ENCODE measurements at regions not wholly inside any gene's neighbourhood (a gene's known extent, or its start where the extent isn't known, plus 50 kb on each side); places are given as distances from the start of the nearest gene placed in this dataset.

DNA sequence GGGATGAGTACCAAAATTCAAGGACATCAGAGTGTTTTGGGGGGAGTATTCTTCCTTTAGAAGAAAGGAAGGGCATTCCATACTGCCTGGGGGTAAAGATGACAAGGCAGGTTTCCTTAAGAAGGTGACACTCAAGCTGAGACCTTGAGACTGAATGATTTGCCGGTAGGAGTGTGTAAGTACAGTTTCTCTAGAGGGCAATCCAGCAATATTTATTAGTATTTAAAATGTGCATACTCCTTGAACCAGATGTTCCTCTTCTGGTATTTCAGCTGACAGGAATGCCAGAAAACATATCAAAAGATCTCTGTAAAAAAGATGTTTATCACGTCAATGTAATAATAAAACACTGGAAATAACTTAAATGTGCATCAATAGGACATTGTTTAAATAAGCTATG is 106.4 kb upstream of the TMCC3 start:
- Histone ChIP-seq H3K4me1 (ENCODE audit: low read depth) (no peaks in the 10 kb centered on the region), H3K4me3 (no peak overlapping the region), H3K36me3 (ENCODE audit: low read depth) (no peaks in the 10 kb centered on the region), H3K9me3 (no peaks in the 10 kb centered on the region)
- TF ChIP-seq CTCF (IDR thresholded peaks at IDR 0.05): no peak
- no peak for ATAC-seq
- no peak for DNase-seq
- intact Hi-C loops (cut with DNase I, micrococcal nuclease): no loop called here

DNA sequence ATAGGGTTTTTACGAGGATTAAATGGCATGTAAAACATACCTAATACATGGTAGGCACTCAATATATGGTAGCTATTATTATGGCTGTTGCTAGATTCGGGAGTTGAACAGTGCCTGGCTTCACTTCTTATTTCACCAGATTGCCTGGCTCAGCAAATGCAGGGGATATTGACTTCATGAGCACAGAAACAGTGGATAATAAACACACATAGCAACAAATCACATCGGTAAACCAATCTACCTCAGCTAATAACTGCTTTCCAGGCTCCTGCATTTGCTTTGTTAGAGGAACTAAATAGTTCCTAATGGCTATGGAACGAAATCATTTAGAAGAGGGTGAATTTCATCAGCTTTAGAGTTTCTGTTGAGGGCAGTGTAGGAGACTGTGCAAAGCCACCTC is 105.2 kb upstream of the TMCC3 start:
- H3K4me1 ChIP-seq (ENCODE audit: low read depth): no peaks in the 10 kb centered on the region
- no peaks in the 10 kb centered on the region for H3K36me3 ChIP-seq (ENCODE audit: low read depth)
- no peaks in the 10 kb centered on the region for H3K9me3 ChIP-seq
- TF ChIP-seq CTCF (IDR thresholded peaks at IDR 0.05): no peak
- intact Hi-C loops (cut with DNase I, micrococcal nuclease): no loop called here
- no peak for ATAC-seq
- H3K4me3 ChIP-seq: no peak overlapping the region
- no peak for DNase-seq

- no peaks in the 10 kb centered on the region for H3K4me1 ChIP-seq (ENCODE audit: low read depth)
- no peaks in the 10 kb centered on the region for H3K9me3 ChIP-seq
- ATAC-seq (no peak), DNase-seq (no peak)
- no peaks in the 10 kb centered on the region for H3K36me3 ChIP-seq (ENCODE audit: low read depth)
- intact Hi-C loops (cut with DNase I, micrococcal nuclease): no loop called here
- no peak for TF ChIP-seq CTCF (IDR thresholded peaks at IDR 0.05)
- no peak overlapping the region for H3K4me3 ChIP-seq
Observed at GRCh38 chr12:94754653-94755052, 104.3 kb upstream of the TMCC3 start.

DNA sequence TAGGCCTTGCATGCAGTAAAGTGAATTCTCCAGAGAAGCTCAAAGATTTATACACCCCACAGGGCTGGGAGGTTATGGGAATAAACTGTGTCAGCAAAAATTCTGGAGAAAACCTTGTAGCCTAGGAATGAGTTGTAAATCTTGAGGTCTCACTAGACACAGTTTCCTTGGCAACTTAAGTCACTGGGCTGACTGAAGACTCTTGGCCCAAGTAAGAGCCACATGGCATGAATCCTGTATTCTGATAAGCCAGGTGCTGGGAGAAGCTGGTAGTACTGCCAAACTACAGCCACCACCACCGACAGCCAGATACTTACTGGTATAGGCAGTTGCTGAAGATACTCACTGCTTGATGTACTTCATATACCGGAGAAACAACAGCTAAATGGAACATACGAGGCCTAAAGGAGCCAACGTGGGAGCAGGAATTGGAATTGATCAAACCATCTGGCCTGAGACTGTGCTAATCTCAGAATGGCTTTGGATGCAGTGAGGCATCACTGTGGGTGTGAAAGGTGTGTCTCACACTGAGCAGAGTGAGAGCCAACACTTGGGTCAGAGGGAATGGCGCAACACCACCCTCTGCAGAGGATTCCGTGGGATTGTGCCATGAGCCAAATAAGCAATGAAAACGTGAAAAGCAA is 102.8 kb upstream of the TMCC3 start:
- TF ChIP-seq CTCF (IDR thresholded peaks at IDR 0.05): no peak
- Histone ChIP-seq H3K4me1 (ENCODE audit: low read depth) (no peaks in the 10 kb centered on the region), H3K36me3 (ENCODE audit: low read depth) (no peaks in the 10 kb centered on the region), H3K9me3 (no peaks in the 10 kb centered on the region), H3K4me3 (no peak overlapping the region)
- intact Hi-C loops (cut with DNase I, micrococcal nuclease): no loop called here
- DNase-seq: no peak
- peak; percentile 39 for ATAC-seq

- Histone ChIP-seq H3K4me3 (no peak overlapping the region), H3K36me3 (ENCODE audit: low read depth) (no peaks in the 10 kb centered on the region), H3K9me3 (no peaks in the 10 kb centered on the region), H3K4me1 (ENCODE audit: low read depth) (no peaks in the 10 kb centered on the region)
- no peak for TF ChIP-seq CTCF (IDR thresholded peaks at IDR 0.05)
- DNase-seq (no peak), ATAC-seq (no peak)
- intact Hi-C loops (cut with DNase I, micrococcal nuclease): no loop called here
Observed at GRCh38 chr12:94750864-94751263, 100.5 kb upstream of the TMCC3 start.

GRCh38 chr12:94749890-94750289 is 99.5 kb upstream of the TMCC3 start:
- Histone ChIP-seq H3K9me3 (no peaks in the 10 kb centered on the region), H3K4me1 (ENCODE audit: low read depth) (no peaks in the 10 kb centered on the region), H3K4me3 (no peak overlapping the region), H3K36me3 (ENCODE audit: low read depth) (no peaks in the 10 kb centered on the region)
- intact Hi-C loops (cut with DNase I, micrococcal nuclease): no loop called here
- ATAC-seq (no peak), DNase-seq (no peak)
- no peak for TF ChIP-seq CTCF (IDR thresholded peaks at IDR 0.05)
